ENCODE measurements at regions not wholly inside any gene's neighbourhood (a gene's known extent, or its start where the extent isn't known, plus 50 kb on each side); places are given as distances from the start of the nearest gene placed in this dataset.

- Histone ChIP-seq H3F3A (ENCODE audit: low read depth) (no peaks in the 10 kb centered on the region), H3K36me3 (ENCODE audit: insufficient read depth, low read length) (no peaks in the 10 kb centered on the region), H3K79me2 (ENCODE audit: insufficient read depth, low read length) (no peaks in the 10 kb centered on the region), H4K20me1 (ENCODE audit: insufficient read depth, low read length, poor library complexity, severe bottlenecking) (no peaks in the 10 kb centered on the region), H3K27me3 (ENCODE audit: insufficient read depth, low read length, poor library complexity, severe bottlenecking) (no peaks in the 10 kb centered on the region), H3K4me1 (ENCODE audit: insufficient read depth, low read length, poor library complexity, severe bottlenecking) (no peaks in the 10 kb centered on the region), H3K4me2 (ENCODE audit: low read depth, low read length, poor library complexity, severe bottlenecking) (no peak overlapping the region), H3K9me2 (replicated peaks; ENCODE audit: low read depth, low read length) (no peaks in the 10 kb centered on the region), H3K9me3 (ENCODE audit: insufficient read depth, low read depth, low read length) (no peaks in the 10 kb centered on the region), H2AFZ (ENCODE audit: low read length) (no peak overlapping the region), H3K4me3 (ENCODE audit: low read length, poor library complexity, severe bottlenecking) (no peak overlapping the region), H3K9ac (ENCODE audit: low read depth, low read length, poor library complexity, severe bottlenecking) (no peak overlapping the region)
- TF ChIP-seq EZH2phosphoT487 (IDR thresholded peaks at IDR 0.05; ENCODE audit: borderline replicate concordance) = no peak
- TF ChIP-seq CTCF (conservative IDR thresholded peaks at IDR 0.05; ENCODE audit: low read length) = no peak
These were observed 54.9 kb downstream of the MAGEB17 start for GRCh38 chrX:16222151-16222550.

- H2AFZ ChIP-seq (ENCODE audit: low read length) = no peak overlapping the region
- H3K9me2 ChIP-seq (replicated peaks; ENCODE audit: low read depth, low read length) = no peaks in the 10 kb centered on the region
- no peaks in the 10 kb centered on the region for H3K27me3 ChIP-seq (ENCODE audit: insufficient read depth, low read length, poor library complexity, severe bottlenecking)
- H3K9ac ChIP-seq (ENCODE audit: low read depth, low read length, poor library complexity, severe bottlenecking) = no peak overlapping the region
- H3K79me2 ChIP-seq (ENCODE audit: insufficient read depth, low read length) = no peaks in the 10 kb centered on the region
- H3K4me3 ChIP-seq (ENCODE audit: low read length, poor library complexity, severe bottlenecking) = no peak overlapping the region
- H3K4me1 ChIP-seq (ENCODE audit: insufficient read depth, low read length, poor library complexity, severe bottlenecking) = no peaks in the 10 kb centered on the region
- no peak for TF ChIP-seq EZH2phosphoT487 (IDR thresholded peaks at IDR 0.05; ENCODE audit: borderline replicate concordance)
- TF ChIP-seq CTCF (conservative IDR thresholded peaks at IDR 0.05; ENCODE audit: low read length) = no peak
- H4K20me1 ChIP-seq (ENCODE audit: insufficient read depth, low read length, poor library complexity, severe bottlenecking) = no peaks in the 10 kb centered on the region
- no peaks in the 10 kb centered on the region for H3F3A ChIP-seq (ENCODE audit: low read depth)
- no peaks in the 10 kb centered on the region for H3K36me3 ChIP-seq (ENCODE audit: insufficient read depth, low read length)
- H3K4me2 ChIP-seq (ENCODE audit: low read depth, low read length, poor library complexity, severe bottlenecking) = no peak overlapping the region
- H3K9me3 ChIP-seq (ENCODE audit: insufficient read depth, low read depth, low read length) = no peaks in the 10 kb centered on the region
These were observed 56.1 kb downstream of the MAGEB17 start for GRCh38 chrX:16223385-16223784.

GRCh38 chrX:16239211-16239610 lies 71.9 kb downstream of the MAGEB17 start:
- Histone ChIP-seq H3F3A (ENCODE audit: low read depth) (no peaks in the 10 kb centered on the region), H3K9me2 (replicated peaks; ENCODE audit: low read depth, low read length) (no peaks in the 10 kb centered on the region), H3K27me3 (ENCODE audit: insufficient read depth, low read length, poor library complexity, severe bottlenecking) (no peaks in the 10 kb centered on the region), H3K4me3 (ENCODE audit: low read length, poor library complexity, severe bottlenecking) (no peak overlapping the region), H3K9me3 (ENCODE audit: insufficient read depth, low read depth, low read length) (no peaks in the 10 kb centered on the region), H4K20me1 (ENCODE audit: insufficient read depth, low read length, poor library complexity, severe bottlenecking) (no peaks in the 10 kb centered on the region), H3K4me2 (ENCODE audit: low read depth, low read length, poor library complexity, severe bottlenecking) (no peak overlapping the region), H3K9ac (ENCODE audit: low read depth, low read length, poor library complexity, severe bottlenecking) (no peak overlapping the region), H3K36me3 (ENCODE audit: insufficient read depth, low read length) (no peaks in the 10 kb centered on the region), H3K4me1 (ENCODE audit: insufficient read depth, low read length, poor library complexity, severe bottlenecking) (no peaks in the 10 kb centered on the region), H2AFZ (ENCODE audit: low read length) (no peak overlapping the region), H3K79me2 (ENCODE audit: insufficient read depth, low read length) (no peaks in the 10 kb centered on the region)
- TF ChIP-seq CTCF (conservative IDR thresholded peaks at IDR 0.05; ENCODE audit: low read length) = no peak
- TF ChIP-seq EZH2phosphoT487 (IDR thresholded peaks at IDR 0.05; ENCODE audit: borderline replicate concordance) = no peak

Data from Loucy (cell line).